ENCODE measurements at regions not wholly inside any gene's neighbourhood (a gene's known extent, or its start where the extent isn't known, plus 50 kb on each side); places are given as distances from the start of the nearest gene placed in this dataset.

DNA sequence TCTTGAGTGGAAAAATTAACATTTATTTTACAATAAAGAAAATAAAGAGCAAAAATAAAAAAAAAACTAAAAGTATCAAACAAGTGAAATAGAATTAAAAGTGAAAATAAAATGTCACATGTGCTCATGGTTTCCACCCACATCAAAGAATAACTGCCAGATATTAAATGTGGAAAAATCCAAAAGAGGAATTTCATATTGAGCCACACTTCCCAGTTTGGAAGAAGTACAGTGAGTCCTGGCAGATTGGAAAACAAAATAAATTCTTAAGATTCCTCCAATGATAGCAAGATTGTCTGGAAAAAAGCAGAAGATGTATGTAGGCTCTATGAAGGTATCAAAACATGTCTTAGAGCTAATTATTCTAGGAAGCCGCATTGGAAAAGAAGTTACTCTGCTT is 1019.5 kb downstream of the SLC6A15 start:
- no peak for TF ChIP-seq RXRA (IDR thresholded peaks at IDR 0.05)
- TF ChIP-seq, protein P1, sequence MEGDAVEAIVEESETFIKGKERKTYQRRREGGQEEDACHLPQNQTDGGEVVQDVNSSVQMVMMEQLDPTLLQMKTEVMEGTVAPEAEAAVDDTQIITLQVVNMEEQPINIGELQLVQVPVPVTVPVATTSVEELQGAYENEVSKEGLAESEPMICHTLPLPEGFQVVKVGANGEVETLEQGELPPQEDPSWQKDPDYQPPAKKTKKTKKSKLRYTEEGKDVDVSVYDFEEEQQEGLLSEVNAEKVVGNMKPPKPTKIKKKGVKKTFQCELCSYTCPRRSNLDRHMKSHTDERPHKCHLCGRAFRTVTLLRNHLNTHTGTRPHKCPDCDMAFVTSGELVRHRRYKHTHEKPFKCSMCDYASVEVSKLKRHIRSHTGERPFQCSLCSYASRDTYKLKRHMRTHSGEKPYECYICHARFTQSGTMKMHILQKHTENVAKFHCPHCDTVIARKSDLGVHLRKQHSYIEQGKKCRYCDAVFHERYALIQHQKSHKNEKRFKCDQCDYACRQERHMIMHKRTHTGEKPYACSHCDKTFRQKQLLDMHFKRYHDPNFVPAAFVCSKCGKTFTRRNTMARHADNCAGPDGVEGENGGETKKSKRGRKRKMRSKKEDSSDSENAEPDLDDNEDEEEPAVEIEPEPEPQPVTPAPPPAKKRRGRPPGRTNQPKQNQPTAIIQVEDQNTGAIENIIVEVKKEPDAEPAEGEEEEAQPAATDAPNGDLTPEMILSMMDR (IDR thresholded peaks at IDR 0.05; ENCODE audit: low read depth, low read length, missing input control), result no peak
- no peak for TF ChIP-seq YY1 (IDR thresholded peaks at IDR 0.05)
- TF ChIP-seq NR2F2 (IDR thresholded peaks at IDR 0.05), result no peak
- TF ChIP-seq, protein P2, sequence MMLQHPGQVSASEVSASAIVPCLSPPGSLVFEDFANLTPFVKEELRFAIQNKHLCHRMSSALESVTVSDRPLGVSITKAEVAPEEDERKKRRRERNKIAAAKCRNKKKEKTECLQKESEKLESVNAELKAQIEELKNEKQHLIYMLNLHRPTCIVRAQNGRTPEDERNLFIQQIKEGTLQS (IDR thresholded peaks at IDR 0.05), result no peak
